ENCODE measurements at regions not wholly inside any gene's neighbourhood (a gene's known extent, or its start where the extent isn't known, plus 50 kb on each side); places are given as distances from the start of the nearest gene placed in this dataset.

DNA sequence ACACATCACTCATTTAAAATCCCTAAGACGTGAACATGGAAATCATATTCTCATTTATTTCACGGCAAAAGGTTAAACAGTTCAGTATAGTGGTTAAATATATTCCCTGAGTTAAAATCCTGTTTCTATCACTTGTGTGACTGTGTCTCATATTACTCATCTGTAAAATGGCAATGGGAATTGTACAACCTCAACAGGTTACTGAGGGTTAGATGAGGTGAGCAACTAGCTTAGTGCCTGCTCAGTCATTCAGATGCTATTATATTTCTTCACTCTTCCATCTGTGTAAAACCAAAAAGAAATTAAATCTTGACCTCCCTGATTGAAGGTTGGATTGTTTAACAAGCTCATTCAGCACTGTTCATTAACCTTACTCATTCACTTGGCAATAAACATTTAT lies 212.4 kb upstream of the STK17B start:
- DNase-seq, result no peak
- no peaks in the 10 kb centered on the region for H3K4me1 ChIP-seq
- no peaks in the 10 kb centered on the region for H3K27me3 ChIP-seq (ENCODE audit: low read depth)
- intact Hi-C loops (cut with DNase I), result no loop called here
- H3K9me3 ChIP-seq, result no peaks in the 10 kb centered on the region
- H3K4me3 ChIP-seq, result no peak overlapping the region
- no peak overlapping the region for H3K27ac ChIP-seq
- TF ChIP-seq, protein P1, sequence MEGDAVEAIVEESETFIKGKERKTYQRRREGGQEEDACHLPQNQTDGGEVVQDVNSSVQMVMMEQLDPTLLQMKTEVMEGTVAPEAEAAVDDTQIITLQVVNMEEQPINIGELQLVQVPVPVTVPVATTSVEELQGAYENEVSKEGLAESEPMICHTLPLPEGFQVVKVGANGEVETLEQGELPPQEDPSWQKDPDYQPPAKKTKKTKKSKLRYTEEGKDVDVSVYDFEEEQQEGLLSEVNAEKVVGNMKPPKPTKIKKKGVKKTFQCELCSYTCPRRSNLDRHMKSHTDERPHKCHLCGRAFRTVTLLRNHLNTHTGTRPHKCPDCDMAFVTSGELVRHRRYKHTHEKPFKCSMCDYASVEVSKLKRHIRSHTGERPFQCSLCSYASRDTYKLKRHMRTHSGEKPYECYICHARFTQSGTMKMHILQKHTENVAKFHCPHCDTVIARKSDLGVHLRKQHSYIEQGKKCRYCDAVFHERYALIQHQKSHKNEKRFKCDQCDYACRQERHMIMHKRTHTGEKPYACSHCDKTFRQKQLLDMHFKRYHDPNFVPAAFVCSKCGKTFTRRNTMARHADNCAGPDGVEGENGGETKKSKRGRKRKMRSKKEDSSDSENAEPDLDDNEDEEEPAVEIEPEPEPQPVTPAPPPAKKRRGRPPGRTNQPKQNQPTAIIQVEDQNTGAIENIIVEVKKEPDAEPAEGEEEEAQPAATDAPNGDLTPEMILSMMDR (IDR thresholded peaks at IDR 0.05), result no peak
- H3K36me3 ChIP-seq, result no peaks in the 10 kb centered on the region
- ATAC-seq, result no peak

GRCh38 chr2:196384729-196385128 lies 213.4 kb upstream of the STK17B start:
- DNase-seq (no peak), ATAC-seq (no peak)
- Histone ChIP-seq H3K27me3 (ENCODE audit: low read depth) (no peaks in the 10 kb centered on the region), H3K4me3 (no peak overlapping the region), H3K27ac (no peak overlapping the region), H3K4me1 (no peaks in the 10 kb centered on the region), H3K9me3 (no peaks in the 10 kb centered on the region), H3K36me3 (no peaks in the 10 kb centered on the region)
- TF ChIP-seq, protein P1 (IDR thresholded peaks at IDR 0.05), result no peak
- intact Hi-C loops (cut with DNase I), result no loop called here

DNA sequence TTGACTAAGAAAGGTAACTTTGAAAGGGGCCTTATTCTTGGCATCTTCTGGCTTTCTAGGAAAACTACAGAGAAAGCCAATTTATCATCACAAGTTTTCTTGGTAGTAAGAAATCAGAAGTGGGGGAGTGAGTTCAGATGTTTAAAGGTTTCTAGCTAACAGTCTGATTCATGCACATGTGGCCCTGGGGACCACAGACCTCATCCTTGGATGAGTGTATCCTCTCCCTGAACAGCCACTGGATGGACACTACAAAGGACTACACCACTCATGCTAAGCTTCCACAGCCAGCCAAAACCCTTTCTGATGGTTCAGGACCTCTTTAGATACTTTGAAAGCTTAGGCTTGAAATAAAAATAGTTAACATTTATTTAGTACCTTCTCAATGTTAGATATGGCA lies 218.3 kb upstream of the STK17B start:
- no peak overlapping the region for H3K4me3 ChIP-seq
- no peaks in the 10 kb centered on the region for H3K36me3 ChIP-seq
- ATAC-seq (no peak), DNase-seq (no peak)
- no peaks in the 10 kb centered on the region for H3K4me1 ChIP-seq
- no peaks in the 10 kb centered on the region for H3K9me3 ChIP-seq
- H3K27me3 ChIP-seq (ENCODE audit: low read depth), result no peaks in the 10 kb centered on the region
- intact Hi-C loops (cut with DNase I), result no loop called here
- no peak overlapping the region for H3K27ac ChIP-seq
- TF ChIP-seq, protein P1 (IDR thresholded peaks at IDR 0.05), result no peak

GRCh38 chr2:196390243-196391148 lies 219.1 kb upstream of the STK17B start:
- Histone ChIP-seq H3K36me3 (no peaks in the 10 kb centered on the region), H3K9me3 (no peaks in the 10 kb centered on the region), H3K27ac (no peak overlapping the region), H3K27me3 (ENCODE audit: low read depth) (no peaks in the 10 kb centered on the region), H3K4me3 (no peak overlapping the region), H3K4me1 (no peaks in the 10 kb centered on the region)
- TF ChIP-seq, protein P1 (IDR thresholded peaks at IDR 0.05), result no peak
- intact Hi-C loops (cut with DNase I), result no loop called here
- ATAC-seq (no peak), DNase-seq (no peak)

- Histone ChIP-seq H3K27ac (no peak overlapping the region), H3K4me3 (no peak overlapping the region), H3K36me3 (no peaks in the 10 kb centered on the region), H3K27me3 (ENCODE audit: low read depth) (no peaks in the 10 kb centered on the region), H3K4me1 (no peaks in the 10 kb centered on the region), H3K9me3 (no peaks in the 10 kb centered on the region)
- TF ChIP-seq, protein P1 (IDR thresholded peaks at IDR 0.05), result no peak
- intact Hi-C loops (cut with DNase I), result no loop called here
- no peak for ATAC-seq
- no peak for DNase-seq
These were observed 219.7 kb upstream of the STK17B start for GRCh38 chr2:196391149-196391479.

All from lower lobe of right lung (tissue), 2 donors.